Activated CD4-positive, alpha-beta T cell treated with anti-CD3 and anti-CD28 coated beads, Interleukin-2, amount 10 ng/mL, durations not matched to agents 7 days and 5 days (primary cell): ENCODE measurements at regions not wholly inside any gene's neighbourhood (a gene's known extent, or its start where the extent isn't known, plus 50 kb on each side); places are given as distances from the start of the nearest gene placed in this dataset.
"Not testable (repeated sequence)": the region's sequence is repeated elsewhere in the genome, so short reads cannot be mapped to it uniquely, and the experiment has no call there.

Experiments
- CTCF ChIA-PET: fragments of 350-600 bp; sonication (Branson Sonifier 250); formaldehyde crosslinking; loops from one replicate; lab custom pipeline; 2021; ENCODE audit warnings: antibody characterized with exemption; lab: Charles Lee
- POLR2A ChIA-PET: fragments of 350-600 bp; sonication (Branson Sonifier 250); formaldehyde crosslinking; loops from one replicate; lab custom pipeline; 2021; ENCODE audit warnings: antibody characterized with exemption; lab: Charles Lee
- DNase-seq: peaks from one replicate; pipeline ENCODE4 v3.0.0-alpha.2; 2020
- H3K27ac Mint-ChIP-seq: one replicate; pipeline ENCODE4 v1.8.0; 2021; ENCODE audit warnings: mild to moderate bottlenecking, moderate library complexity, mixed read lengths
- H3K27me3 Mint-ChIP-seq: one replicate; pipeline ENCODE4 v1.8.0; 2021; ENCODE audit warnings: mixed read lengths
- H3K36me3 Mint-ChIP-seq: one replicate; pipeline ENCODE4 v1.8.0; 2021; ENCODE audit warnings: low read depth, mixed read lengths
- H3K4me1 Mint-ChIP-seq: one replicate; pipeline ENCODE4 v1.8.0; 2021; ENCODE audit warnings: mixed read lengths
- H3K4me3 Mint-ChIP-seq: one replicate; pipeline ENCODE4 v1.8.0; 2021; ENCODE audit warnings: mild to moderate bottlenecking, moderate library complexity, mixed read lengths
- H3K9me3 Mint-ChIP-seq: one replicate; pipeline ENCODE4 v1.8.0; 2021; ENCODE audit warnings: mixed read lengths

DNA sequence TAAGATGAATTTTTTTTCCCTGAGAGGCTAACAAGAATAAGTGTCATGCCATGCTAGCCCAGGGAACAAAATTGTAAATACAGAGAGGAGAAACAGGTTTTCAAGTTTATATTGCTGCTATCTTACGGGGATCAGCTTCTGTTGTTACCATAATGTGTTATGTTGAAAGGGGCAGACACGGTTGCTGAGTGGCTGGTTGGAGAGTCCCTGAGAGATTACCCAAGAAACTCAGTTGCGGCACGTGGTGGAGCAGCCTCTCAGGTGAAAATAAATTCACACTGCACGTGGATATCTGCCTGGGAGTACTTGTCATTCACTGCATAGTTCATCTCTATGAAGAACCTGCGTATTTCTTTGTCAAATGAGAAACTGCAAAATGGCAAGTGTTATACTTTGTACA lies 293.6 kb downstream of the TDRD3 start:
- ChIA-PET CTCF (no interaction called here), POLR2A (no interaction called here)
- H3K4me3 Mint-ChIP-seq, result no peak overlapping the region
- H3K36me3 Mint-ChIP-seq, result no peaks in the 10 kb centered on the region
- no peaks in the 10 kb centered on the region for H3K4me1 Mint-ChIP-seq
- DNase-seq, result no peak
- no peaks in the 10 kb centered on the region for H3K9me3 Mint-ChIP-seq
- no peak overlapping the region for H3K27ac Mint-ChIP-seq
- no peaks in the 10 kb centered on the region for H3K27me3 Mint-ChIP-seq

DNA sequence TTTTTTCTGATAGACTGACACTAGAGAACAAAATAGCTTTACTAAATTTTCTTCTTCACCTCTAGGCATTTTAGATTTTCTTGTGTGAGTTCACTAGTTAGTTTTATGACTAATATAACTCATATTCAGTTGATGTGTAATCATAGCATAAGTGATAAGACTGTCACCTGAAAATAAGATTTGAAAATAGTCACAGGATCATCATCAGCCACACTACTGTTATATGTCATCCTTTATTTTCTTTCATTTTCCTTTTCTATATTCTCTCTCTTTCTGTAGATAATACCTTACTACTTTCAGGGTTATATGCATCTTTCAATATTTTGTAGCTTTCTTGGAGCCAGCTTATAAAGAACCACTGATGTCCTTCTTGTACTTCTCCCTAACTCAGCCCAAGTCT lies 292.6 kb downstream of the TDRD3 start:
- H3K36me3 Mint-ChIP-seq, result no peaks in the 10 kb centered on the region
- no peaks in the 10 kb centered on the region for H3K9me3 Mint-ChIP-seq
- POLR2A ChIA-PET, result no interaction called here
- no peak overlapping the region for H3K27ac Mint-ChIP-seq
- H3K27me3 Mint-ChIP-seq, result no peaks in the 10 kb centered on the region
- no peaks in the 10 kb centered on the region for H3K4me1 Mint-ChIP-seq
- CTCF ChIA-PET, result no interaction called here
- DNase-seq, result no peak
- H3K4me3 Mint-ChIP-seq, result no peak overlapping the region

GRCh38 chr13:60689076-60689475 lies 292.1 kb downstream of the TDRD3 start:
- Mint-ChIP-seq H3K27me3 (no peaks in the 10 kb centered on the region), H3K4me3 (no peak overlapping the region)

GRCh38 chr13:60679928-60680694 lies 283.1 kb downstream of the TDRD3 start:
- Mint-ChIP-seq H3K4me1 (no peaks in the 10 kb centered on the region), H3K4me3 (no peak overlapping the region), H3K36me3 (no peaks in the 10 kb centered on the region), H3K27me3 (no peaks in the 10 kb centered on the region), H3K27ac (no peak overlapping the region), H3K9me3 (no peaks in the 10 kb centered on the region)
- ChIA-PET CTCF (no interaction called here), POLR2A (no interaction called here)
- no peak for DNase-seq

More at GRCh38 chr13:60689076-60689475, 292.1 kb downstream of the TDRD3 start:
- H3K36me3 Mint-ChIP-seq, result no peaks in the 10 kb centered on the region
- no peak overlapping the region for H3K27ac Mint-ChIP-seq
- POLR2A ChIA-PET, result no interaction called here
- CTCF ChIA-PET, result no interaction called here
- H3K9me3 Mint-ChIP-seq, result no peaks in the 10 kb centered on the region
- DNase-seq, result no peak
- H3K4me1 Mint-ChIP-seq, result no peaks in the 10 kb centered on the region

DNA sequence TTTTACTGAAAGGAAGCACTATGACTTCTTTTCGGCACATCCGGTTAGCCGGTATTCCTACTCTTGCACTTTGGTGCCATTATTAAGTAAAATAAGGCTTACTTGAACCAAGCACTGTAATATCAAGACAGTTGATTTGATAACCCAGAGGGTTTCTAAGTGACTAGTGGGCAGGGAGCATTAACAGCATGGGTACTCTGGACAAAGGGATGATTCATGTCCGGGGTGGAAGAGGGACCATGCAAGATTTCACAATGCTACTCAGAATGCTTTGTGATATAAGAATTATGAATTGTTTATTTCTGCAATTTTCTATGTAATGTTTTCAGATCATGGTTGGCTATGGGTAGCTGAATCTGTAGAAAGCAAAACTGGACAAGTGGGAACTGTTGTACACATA lies 282.1 kb downstream of the TDRD3 start:
- POLR2A ChIA-PET, result no interaction called here
- H3K4me3 Mint-ChIP-seq, result no peak overlapping the region
- H3K4me1 Mint-ChIP-seq, result no peaks in the 10 kb centered on the region
- CTCF ChIA-PET, result no interaction called here
- no peak overlapping the region for H3K27ac Mint-ChIP-seq
- no peaks in the 10 kb centered on the region for H3K9me3 Mint-ChIP-seq
- no peaks in the 10 kb centered on the region for H3K36me3 Mint-ChIP-seq
- DNase-seq, result no peak
- no peaks in the 10 kb centered on the region for H3K27me3 Mint-ChIP-seq

DNA sequence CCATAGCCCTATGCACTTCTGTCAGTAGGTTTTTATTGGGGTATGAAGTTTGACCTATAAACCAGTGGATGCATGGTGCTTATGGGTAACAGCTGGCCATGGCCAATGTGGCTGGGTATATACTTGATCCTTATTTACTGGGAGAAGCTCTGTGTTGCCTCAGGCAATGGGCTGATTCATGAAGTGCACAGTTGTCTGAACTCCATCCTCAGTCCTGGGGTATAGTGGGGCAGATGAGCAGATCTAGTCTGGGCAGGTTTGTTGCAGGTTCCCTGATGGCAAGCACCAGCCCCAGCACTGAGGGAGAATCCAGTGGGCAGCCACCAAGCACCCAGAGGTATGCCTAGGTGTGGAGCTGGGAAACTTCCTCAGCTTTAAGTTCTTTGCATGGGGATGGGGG lies 274.4 kb downstream of the TDRD3 start:
- H3K4me1 Mint-ChIP-seq, result no peaks in the 10 kb centered on the region
- CTCF ChIA-PET, result no interaction called here
- DNase-seq, result no peak
- no peak overlapping the region for H3K27ac Mint-ChIP-seq
- no peaks in the 10 kb centered on the region for H3K36me3 Mint-ChIP-seq
- POLR2A ChIA-PET, result no interaction called here
- peaks cover under 1% of the 10 kb centered on the region for H3K9me3 Mint-ChIP-seq
- H3K4me3 Mint-ChIP-seq, result no peak overlapping the region
- H3K27me3 Mint-ChIP-seq, result no peaks in the 10 kb centered on the region

DNA sequence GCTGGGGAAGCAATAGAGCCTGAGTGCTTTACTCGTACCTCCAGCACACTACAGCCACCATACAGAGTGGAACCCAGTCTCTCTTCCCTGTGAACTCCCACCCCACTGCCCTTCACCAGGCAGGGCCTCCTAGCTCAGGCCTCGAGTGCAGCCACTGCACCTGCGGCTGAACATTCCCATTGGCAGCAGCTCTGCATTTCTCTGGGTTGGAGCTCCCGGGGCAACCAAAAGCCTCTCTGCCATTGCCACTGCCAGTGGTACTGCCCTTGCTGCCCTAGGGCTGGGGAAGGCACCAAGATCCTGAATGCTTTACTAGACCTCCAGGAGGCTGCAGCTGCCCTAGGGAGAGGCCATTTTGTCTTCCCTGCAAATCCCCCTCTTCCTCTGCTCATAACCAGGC lies 266.8 kb downstream of the TDRD3 start:
- CTCF ChIA-PET, result no interaction called here
- H3K4me1 Mint-ChIP-seq, result no peaks in the 10 kb centered on the region
- no peaks in the 10 kb centered on the region for H3K36me3 Mint-ChIP-seq
- H3K4me3 Mint-ChIP-seq, result no peak overlapping the region
- no peak for DNase-seq
- POLR2A ChIA-PET, result no interaction called here
- no peak overlapping the region for H3K27ac Mint-ChIP-seq
- H3K9me3 Mint-ChIP-seq, result peaks cover 6% of the 10 kb centered on the region
- H3K27me3 Mint-ChIP-seq, result no peaks in the 10 kb centered on the region

GRCh38 chr13:60662595-60662994 lies 265.6 kb downstream of the TDRD3 start:
- ChIA-PET POLR2A (no interaction called here), CTCF (no interaction called here)
- Mint-ChIP-seq H3K4me3 (no peak overlapping the region), H3K4me1 (no peaks in the 10 kb centered on the region), H3K27ac (no peak overlapping the region), H3K9me3 (peaks cover 6% of the 10 kb centered on the region), H3K36me3 (no peaks in the 10 kb centered on the region), H3K27me3 (no peaks in the 10 kb centered on the region)
- DNase-seq, result no peak

DNA sequence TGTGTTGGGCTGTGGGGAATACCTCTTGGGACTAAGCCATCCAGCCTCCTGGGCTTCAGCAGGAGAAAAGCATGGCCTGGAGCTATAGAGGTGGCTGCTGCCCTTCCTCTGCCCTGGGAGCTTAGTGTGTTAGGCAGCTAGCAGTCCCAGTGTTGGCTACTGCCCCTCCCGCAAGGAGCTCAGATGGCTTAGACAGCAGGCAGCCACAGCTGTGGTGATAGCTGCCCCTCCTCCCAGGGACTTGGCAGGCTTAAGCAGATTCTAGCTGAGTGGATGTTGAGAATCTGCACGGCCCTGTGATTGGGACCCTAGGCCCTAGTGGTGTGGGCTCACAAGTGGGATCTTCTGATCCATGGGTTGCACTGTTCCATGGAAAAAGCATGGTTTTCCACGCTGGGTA lies 264.5 kb downstream of the TDRD3 start:
- Mint-ChIP-seq H3K36me3 (no peaks in the 10 kb centered on the region), H3K27me3 (no peaks in the 10 kb centered on the region), H3K4me3 (no peak overlapping the region), H3K4me1 (no peaks in the 10 kb centered on the region), H3K27ac (no peak overlapping the region), H3K9me3 (peaks cover 6% of the 10 kb centered on the region)
- no peak for DNase-seq
- CTCF ChIA-PET, result no interaction called here
- POLR2A ChIA-PET, result no interaction called here

DNA sequence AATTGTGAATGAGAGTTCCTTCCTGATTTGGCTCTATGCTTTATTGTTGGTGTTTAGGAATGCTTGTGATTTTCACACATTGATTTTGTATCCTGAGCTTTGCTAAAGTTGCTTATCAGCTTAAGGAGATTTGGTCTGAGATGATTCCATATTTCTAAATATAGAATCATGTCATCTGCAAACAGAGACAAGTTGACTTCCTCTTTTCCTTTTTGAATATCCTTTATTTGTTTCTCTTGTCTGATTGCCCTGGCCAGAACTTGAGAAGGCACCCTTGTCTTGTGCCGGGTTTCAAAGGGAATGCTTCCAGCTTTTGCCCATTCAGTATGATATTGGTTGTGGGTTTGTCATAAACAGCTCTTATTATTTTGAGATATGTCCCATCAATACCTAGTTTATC lies 260.6 kb downstream of the TDRD3 start:
- H3K9me3 Mint-ChIP-seq, POLR2A ChIA-PET, H3K4me1 Mint-ChIP-seq, DNase-seq, H3K36me3 Mint-ChIP-seq, H3K27ac Mint-ChIP-seq, H3K27me3 Mint-ChIP-seq, H3K4me3 Mint-ChIP-seq: not testable (repeated sequence)
- CTCF ChIA-PET, result interaction anchor here (1.2 kb wide), 1 partner anchor 19 kb away, joined by 3 read pairs; no protein-coding TSS in a partner anchor

DNA sequence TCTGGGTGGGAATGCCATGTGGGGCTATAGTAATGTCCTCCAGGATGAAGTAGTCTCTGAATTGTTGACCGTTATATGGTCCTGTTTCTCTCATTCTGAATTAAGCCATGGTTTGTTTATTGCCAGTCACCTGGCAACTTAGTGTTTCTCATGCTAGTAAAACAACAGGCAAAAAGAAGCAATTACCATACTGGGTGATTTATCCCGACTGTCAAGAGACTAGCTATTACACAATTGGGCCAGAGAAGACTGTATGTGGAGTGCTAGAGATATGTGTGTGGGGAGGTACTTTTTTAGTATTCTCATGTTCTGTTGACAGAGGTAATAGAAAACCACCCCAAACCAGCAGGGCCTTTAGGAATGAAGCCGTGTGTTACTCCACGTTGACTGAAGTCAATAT lies 258.2 kb downstream of the TDRD3 start:
- Mint-ChIP-seq H3K4me1 (no peaks in the 10 kb centered on the region), H3K9me3 (no peaks in the 10 kb centered on the region), H3K27ac (no peak overlapping the region), H3K36me3 (no peaks in the 10 kb centered on the region), H3K27me3 (no peaks in the 10 kb centered on the region), H3K4me3 (no peak overlapping the region)
- no peak for DNase-seq
- ChIA-PET POLR2A (no interaction called here), CTCF (no interaction called here)

GRCh38 chr13:60654415-60654814 lies 257.4 kb downstream of the TDRD3 start:
- Mint-ChIP-seq H3K9me3 (no peaks in the 10 kb centered on the region), H3K27ac (no peak overlapping the region), H3K36me3 (no peaks in the 10 kb centered on the region), H3K4me3 (no peak overlapping the region), H3K27me3 (no peaks in the 10 kb centered on the region), H3K4me1 (no peaks in the 10 kb centered on the region)
- CTCF ChIA-PET, result no interaction called here
- POLR2A ChIA-PET, result no interaction called here
- no peak for DNase-seq

GRCh38 chr13:60647547-60647946 lies 250.5 kb downstream of the TDRD3 start:
- Mint-ChIP-seq H3K4me3 (no peak overlapping the region), H3K36me3 (no peaks in the 10 kb centered on the region), H3K9me3 (no peaks in the 10 kb centered on the region), H3K27me3 (no peaks in the 10 kb centered on the region), H3K27ac (no peak overlapping the region), H3K4me1 (no peaks in the 10 kb centered on the region)
- DNase-seq, result no peak
- CTCF ChIA-PET, result no interaction called here
- POLR2A ChIA-PET, result no interaction called here

DNA sequence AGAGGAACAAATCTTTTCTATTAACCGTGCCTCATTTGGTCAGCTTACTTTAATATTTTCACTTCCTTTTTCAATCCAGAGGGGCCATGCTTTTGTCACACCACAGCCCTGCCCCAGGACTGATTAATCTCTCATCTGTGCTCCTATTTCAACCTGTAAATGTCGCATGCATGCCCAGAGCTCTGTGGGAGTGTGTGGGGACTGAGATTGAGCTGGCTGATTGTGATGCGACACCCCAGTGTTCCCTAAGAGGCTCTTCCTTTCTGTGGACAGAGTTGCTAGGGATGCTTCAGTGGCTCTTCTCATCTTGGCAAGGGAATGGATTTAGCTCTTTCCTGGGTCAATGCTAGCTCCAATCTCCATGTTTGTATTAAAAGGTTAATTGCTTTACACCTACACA lies 249.6 kb downstream of the TDRD3 start:
- Mint-ChIP-seq H3K27me3 (no peaks in the 10 kb centered on the region), H3K9me3 (no peaks in the 10 kb centered on the region), H3K36me3 (no peaks in the 10 kb centered on the region), H3K27ac (no peak overlapping the region), H3K4me3 (no peak overlapping the region), H3K4me1 (no peaks in the 10 kb centered on the region)
- ChIA-PET CTCF (no interaction called here), POLR2A (no interaction called here)
- DNase-seq, result no peak
